ENCODE measurements at regions not wholly inside any gene's neighbourhood (a gene's known extent, or its start where the extent isn't known, plus 50 kb on each side); places are given as distances from the start of the nearest gene placed in this dataset.

DNA sequence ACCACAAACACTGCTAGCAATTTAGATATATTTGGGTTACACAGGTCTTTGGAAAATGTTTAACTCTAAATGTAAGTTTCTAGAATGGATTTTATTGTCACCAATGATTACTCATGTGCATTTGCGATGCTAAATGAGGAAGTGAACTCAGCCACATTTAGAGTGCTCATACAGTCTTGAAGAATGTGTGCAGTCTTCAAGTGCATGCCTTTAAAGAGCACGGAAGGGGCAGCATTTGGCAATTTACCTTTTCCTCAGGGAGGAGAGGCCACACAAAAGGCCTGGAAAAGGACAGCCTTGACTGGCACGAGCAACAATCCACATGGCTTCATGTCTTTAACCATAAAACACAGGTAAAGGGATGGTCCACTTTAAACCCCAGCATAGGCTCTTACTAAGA is 78.5 kb upstream of the STK17B start:
- DNase-seq = no peak

DNA sequence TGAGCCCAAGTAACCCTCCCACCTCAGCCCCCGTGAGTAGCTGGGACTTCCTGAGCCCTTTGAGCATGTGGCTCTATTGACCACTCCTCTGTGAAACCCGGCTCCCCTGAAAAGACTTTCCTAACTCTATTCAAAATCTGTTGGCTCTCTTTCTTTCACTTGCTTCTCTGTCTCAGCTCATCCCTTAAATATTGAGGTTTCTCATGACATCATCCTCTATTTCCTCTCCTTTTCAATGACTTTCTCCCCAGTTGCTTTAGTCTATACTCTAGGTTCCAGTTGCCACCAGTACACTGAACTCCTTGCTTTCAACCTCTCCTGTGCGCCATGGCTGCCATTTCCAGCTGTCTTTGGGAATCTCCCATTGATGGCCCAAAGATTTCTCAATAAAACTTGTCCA is 79.8 kb upstream of the STK17B start:
- no peak for DNase-seq

DNA sequence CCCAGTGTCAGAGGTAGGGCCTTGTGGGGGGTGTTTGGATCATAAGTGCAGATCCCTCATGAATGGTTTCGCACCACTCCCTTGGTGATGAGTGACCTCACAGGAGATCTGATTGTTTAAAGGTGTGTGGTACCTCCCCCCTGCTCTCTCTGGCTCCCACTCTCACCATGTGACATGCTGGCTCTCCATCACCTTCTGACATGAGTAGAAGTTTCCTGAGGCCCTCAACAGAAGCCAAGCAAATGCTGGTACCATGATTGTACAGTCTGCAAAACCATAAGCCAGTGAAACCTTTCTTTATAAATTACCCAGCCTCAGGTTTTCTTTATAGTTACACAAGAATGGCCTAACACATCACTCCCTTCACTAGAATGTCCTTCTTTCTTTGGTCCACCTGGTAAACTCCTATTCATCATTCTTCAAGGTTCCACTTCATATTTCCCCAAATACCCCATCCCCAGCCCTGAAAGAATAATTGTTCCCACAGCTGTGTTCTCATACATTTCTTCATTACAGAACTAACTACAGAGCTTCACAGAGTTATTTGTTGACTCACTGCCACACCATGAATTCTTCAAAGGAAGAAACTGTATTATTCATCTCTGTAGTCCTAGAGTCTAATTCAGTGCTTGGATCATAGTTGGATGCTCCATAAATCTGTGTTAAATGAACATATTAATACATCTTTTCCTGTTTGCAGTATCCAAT is 81.2 kb upstream of the STK17B start:
- DNase-seq = no peak

DNA sequence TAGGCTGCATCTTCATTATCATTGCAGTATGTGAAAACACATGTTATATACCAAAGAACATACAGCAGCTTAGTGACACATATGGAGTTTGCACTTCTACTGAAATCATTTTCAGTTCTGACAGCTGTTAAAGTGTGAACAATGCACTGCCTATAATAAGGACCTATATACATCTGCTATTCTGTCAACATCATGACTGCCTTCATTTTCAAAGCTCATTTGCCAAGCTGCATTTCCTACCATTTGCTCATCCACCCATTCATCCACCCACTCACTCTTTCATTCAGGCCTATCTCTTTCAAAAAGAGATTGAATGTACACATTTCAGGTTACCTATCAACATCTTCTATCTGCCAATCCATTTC is 81.7 kb upstream of the STK17B start:
- no peak for DNase-seq

DNA sequence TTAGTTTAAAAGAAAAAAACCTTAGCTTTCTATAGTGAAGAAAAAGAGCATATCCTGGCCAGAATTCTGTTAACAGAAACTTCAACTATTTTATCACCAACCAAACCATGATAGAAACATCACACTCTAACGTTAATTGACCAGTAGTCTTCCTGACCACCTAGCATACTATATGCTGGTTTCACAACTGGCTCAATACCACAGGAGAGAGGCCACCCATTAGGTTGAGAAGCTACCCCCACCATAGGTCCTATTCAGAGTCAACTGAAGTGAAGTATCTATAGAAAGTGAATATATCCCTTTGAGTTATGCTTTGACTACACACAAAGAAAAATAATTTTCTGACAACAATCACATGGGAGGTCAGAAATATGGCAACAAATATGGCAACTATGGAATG is 85.2 kb upstream of the STK17B start:
- DNase-seq = no peak

DNA sequence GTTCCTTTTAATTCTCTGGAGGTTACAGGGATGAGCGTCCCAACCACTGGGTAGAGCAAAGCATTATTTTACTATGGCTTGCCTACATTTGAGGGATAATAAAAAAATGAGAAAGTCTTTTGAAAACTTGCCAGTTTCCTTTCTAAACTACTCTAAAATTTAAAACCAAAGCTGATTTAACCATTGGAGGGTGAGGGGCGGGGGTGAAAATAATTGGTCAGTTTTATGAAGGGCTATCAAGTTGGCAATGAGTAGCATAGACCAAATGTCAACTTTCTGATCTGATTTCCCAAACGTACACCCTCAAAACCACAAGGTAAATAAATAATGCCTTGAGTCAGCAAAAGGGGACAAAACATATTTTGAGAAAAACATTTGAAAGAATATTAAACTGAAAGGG is 85.7 kb upstream of the STK17B start:
- no peak for DNase-seq

DNA sequence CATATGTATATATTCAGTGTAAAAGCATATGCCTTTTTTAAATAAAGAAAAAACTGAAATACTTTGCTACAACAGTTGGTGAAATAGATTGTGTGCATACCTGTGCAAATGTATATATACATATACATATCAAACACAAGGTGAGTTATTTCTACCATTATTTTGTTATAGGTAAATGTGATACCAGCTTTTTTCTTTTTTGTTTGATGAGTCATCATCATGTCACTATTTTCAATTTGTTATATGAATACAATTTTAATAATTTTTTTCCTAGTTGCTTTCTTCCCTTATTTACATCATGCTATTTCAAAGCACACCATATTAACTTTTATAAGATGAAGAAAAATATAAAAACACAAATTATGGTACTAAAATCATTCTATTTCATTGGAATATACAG is 87.0 kb upstream of the STK17B start:
- no peak for DNase-seq

GRCh38 chr2:196259507-196260481 is 88.4 kb upstream of the STK17B start:
- no peak for DNase-seq

GRCh38 chr2:196260546-196260945 is 89.2 kb upstream of the STK17B start:
- no peak for DNase-seq

DNA sequence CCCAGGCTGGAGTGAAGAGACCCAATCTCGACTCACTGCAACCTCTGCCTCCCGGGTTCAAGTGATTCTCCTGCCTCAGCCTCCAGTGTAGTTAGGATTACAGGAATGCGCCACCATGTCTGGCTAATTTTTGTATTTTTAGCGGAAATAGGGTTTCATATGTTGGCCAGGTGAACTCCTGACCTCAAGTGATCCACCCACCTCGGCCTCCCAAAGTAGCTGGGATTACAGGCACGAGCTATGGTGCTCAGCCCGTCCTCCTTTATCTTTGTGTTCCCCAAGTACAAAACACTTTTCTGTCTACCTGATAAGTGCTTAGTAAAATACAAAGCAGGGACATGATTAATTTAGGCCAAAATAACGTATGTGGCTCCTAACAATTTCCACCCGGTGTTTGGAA is 91.2 kb upstream of the STK17B start:
- DNase-seq = no peak

GRCh38 chr2:196263181-196263747 is 91.9 kb upstream of the STK17B start:
- no peak for DNase-seq

- no peak for DNase-seq
Observed at GRCh38 chr2:196266351-196266750, 95.0 kb upstream of the STK17B start.

DNA sequence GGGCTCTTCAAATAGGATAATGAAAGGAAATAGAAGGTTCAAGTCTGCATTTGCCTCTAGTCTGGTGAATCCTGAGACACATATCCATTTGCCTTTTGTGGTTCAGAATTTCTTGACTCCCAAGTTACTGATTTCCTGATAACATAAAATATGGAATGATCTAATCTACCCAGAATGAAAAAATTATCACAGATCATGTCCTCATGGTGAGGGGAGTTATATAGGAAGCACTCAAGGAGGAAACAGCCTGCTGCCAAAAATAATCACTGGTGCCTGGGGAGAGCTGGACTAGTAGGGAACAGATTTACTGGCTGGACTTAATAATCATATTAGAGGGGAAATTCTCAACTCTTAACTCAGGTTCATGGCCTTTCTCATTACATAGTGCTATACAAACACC is 95.5 kb upstream of the STK17B start:
- DNase-seq = no peak

DNA sequence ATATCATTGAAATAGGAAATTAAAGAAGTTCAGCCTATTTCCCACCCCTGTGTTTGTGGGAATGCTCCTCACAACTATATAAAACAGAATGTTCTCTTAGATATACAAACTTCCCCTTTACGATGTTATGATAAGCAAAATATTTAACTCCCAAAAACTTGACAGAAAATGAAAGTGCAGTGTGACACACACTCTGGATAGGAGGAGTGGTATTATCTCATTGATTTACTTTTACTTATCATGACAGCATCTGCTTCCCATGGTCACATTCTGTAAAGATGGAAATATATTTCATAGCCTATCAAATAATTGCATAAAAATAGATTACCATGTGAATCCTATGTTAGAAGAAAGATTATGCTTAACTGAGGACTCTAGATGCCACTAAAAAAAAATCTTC is 96.6 kb upstream of the STK17B start:
- DNase-seq = no peak

GRCh38 chr2:196268538-196269338 is 97.4 kb upstream of the STK17B start:
- DNase-seq = no peak

DNA sequence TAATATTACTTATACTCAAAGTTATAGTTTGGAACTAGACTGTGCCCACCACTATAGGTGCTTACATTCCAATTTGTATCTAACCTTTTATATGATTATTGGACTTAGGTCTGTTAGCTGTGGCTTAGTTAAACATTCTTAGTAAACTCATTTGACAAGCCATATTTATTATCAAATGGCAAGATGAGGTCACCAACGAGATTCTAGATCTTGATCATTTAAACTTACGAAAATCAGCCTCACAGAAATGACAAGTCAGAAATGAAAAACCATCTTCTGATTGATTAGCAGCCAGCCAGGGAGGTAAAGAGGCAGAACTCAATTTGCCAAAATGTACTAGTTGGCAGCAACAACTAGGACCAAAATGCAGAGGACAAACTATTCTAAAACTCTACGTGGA is 100.4 kb upstream of the STK17B start:
- no peak for DNase-seq

DNA sequence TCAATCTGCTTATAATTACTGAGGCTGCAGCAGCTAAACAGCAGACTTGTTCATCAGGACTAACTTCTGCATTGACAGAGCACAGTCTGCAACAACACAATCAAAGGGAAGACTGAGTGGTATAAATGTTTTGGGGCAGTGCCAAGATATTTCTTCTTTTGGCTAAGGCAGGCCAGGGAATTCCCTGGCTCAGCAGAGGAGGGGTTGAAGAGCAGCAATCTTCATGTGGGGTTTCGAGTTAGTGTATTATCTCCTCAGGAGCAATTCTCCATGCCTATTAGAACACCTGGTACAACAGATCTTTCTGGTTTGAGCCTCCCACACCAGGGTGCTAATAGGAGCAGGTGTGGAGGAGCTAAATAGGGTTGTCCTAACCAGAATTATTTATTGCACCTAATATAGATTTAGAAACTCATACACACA is 103.0 kb upstream of the STK17B start:
- no peak for DNase-seq

GRCh38 chr2:196275646-196276352 is 104.4 kb upstream of the STK17B start:
- no peak for DNase-seq

DNA sequence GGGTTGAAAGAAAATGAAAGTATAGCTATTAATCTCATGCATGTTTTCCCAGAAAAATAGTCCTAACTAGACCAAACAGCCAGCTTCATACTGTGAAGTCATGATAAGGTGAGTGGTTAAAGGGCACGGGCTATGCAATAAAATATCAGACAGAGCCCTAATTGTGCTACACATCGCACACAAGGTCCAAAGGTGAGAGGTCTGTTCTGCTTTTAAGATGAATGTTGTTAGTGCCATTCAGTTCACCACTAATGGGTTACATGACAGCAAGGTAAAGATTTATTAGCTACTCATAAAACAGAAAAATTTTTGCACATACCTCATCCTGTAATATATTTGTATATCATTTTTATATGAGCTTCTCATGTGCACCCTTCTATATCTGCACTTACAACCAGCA is 105.0 kb upstream of the STK17B start:
- DNase-seq = no peak

GRCh38 chr2:196277002-196277401 is 105.6 kb upstream of the STK17B start:
- no peak for DNase-seq

GRCh38 chr2:196278491-196278911 is 107.1 kb upstream of the STK17B start:
- no peak for DNase-seq

DNA sequence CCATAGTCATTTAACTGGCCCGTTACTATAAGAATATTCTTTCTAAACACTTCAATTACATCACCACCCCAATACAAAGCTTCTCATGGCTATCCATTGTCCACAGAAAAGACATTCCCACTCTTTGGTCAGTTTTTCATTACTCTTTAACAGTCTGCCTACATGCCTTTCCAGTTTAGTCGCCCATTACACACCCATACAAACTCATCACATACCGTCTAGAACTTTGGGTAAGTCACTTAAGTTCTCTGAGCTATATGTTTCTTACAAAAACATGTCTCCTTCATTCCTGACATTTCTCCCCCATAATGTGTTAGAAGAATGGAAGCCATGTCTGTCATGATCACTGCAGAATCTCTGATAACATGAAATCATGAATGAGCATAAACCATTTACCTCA is 108.2 kb upstream of the STK17B start:
- no peak for DNase-seq

Measured in retina (tissue), 1 donor.